Testis (tissue), 2 donors: ENCODE measurements at regions not wholly inside any gene's neighbourhood (a gene's known extent, or its start where the extent isn't known, plus 50 kb on each side); places are given as distances from the start of the nearest gene placed in this dataset.

Experiments used
- DNase-seq: peaks from one replicate; pipeline ENCODE4 v3.0.0-alpha.2; 2019
- H3K27ac ChIP-seq, 2 donors: fragments of 200-600 bp; sonication (generic); one replicate each; pipeline ENCODE4 v1.5.1; 2019
- H3K27me3 ChIP-seq: fragments of 200-600 bp; sonication (generic); one replicate; pipeline ENCODE4 v1.5.1; 2019
- H3K36me3 ChIP-seq: fragments of 200-600 bp; sonication (generic); one replicate; pipeline ENCODE4 v1.5.1; 2017; ENCODE audit warnings: low read depth; ENCODE audit errors: missing control alignments
- H3K4me1 ChIP-seq: fragments of 200-600 bp; sonication (generic); one replicate; pipeline ENCODE4 v1.5.1; 2019
- H3K4me3 ChIP-seq, 2 donors: fragments of 200-600 bp; sonication (generic); one replicate each; pipeline ENCODE4 v1.5.1; 2017 to 2019
- H3K9me3 ChIP-seq: fragments of 200-600 bp; sonication (generic); one replicate; pipeline ENCODE4 v1.5.1; 2017
- POLR2A ChIP-seq: fragments of 450-650 bp; IDR thresholded peaks from one replicate; pipeline ENCODE4 v1.6.1; 2017; ENCODE audit warnings: antibody characterized with exemption, mild to moderate bottlenecking, moderate library complexity
- WGBS, 2 donors: methylation state at CpG; one replicate each; pipeline ENCODE4 v1.1.5; 2018; 5-methylcytosine and 5-hydroxymethylcytosine counted together
- intact Hi-C: fragments of 100-400 bp; cut with DNase I; formaldehyde crosslinking; loops from one replicate; pipeline ENCODE4 v1.15.1; 2023; ENCODE audit warnings: low total_unique reads
- TF ChIP-seq, protein P1 (sequence below), 3 experiments: fragments of 450-650 bp in 2 of 3; fragments of 200-600 bp in 1 of 3; sonication (generic) in 1 of 3; IDR thresholded peaks; one replicate each; pipeline ENCODE4 v1.5.1; 2016 to 2019; ENCODE audit warnings: antibody characterized with exemption in 3 of 3, mild to moderate bottlenecking in 2 of 3, moderate library complexity in 1 of 3

DNA sequence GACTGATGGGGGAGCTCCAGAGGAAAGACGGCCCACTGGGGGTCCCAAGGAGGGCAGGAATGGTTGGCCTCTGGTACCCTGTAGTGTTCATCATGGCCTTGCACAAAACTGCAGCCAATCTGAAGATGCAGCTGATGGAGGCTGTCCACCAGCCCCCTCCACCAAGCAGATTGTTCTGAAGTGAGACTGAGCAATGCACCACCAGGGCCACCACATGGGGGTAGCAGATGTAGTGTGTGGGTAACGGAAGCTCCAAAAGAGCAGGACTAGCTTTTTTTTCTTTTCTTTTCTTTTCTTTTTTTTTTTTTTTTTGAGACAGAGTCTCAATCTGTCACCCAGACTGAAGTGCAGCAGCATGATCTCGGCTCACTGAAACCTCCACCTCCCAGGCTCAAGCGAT, 181.0 kb upstream of the MYLIP start:
- no peak for TF ChIP-seq POLR2A
- TF ChIP-seq, protein P1, sequence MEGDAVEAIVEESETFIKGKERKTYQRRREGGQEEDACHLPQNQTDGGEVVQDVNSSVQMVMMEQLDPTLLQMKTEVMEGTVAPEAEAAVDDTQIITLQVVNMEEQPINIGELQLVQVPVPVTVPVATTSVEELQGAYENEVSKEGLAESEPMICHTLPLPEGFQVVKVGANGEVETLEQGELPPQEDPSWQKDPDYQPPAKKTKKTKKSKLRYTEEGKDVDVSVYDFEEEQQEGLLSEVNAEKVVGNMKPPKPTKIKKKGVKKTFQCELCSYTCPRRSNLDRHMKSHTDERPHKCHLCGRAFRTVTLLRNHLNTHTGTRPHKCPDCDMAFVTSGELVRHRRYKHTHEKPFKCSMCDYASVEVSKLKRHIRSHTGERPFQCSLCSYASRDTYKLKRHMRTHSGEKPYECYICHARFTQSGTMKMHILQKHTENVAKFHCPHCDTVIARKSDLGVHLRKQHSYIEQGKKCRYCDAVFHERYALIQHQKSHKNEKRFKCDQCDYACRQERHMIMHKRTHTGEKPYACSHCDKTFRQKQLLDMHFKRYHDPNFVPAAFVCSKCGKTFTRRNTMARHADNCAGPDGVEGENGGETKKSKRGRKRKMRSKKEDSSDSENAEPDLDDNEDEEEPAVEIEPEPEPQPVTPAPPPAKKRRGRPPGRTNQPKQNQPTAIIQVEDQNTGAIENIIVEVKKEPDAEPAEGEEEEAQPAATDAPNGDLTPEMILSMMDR (IDR thresholded peaks at IDR 0.05): no peak
- intact Hi-C loops: no loop called here
- H3K36me3 ChIP-seq: no peaks in the 10 kb centered on the region
- H3K9me3 ChIP-seq: no peaks in the 10 kb centered on the region
- DNase-seq: no peak
- H3K27me3 ChIP-seq: no peaks in the 10 kb centered on the region
- 95 to 96% methylated on average over 4 of the region's 4 CpGs for WGBS, 2 donors
- no peak overlapping the region for H3K27ac ChIP-seq
- peaks cover under 1% of the 10 kb centered on the region for H3K4me1 ChIP-seq
- H3K4me3 ChIP-seq: no peak overlapping the region

DNA sequence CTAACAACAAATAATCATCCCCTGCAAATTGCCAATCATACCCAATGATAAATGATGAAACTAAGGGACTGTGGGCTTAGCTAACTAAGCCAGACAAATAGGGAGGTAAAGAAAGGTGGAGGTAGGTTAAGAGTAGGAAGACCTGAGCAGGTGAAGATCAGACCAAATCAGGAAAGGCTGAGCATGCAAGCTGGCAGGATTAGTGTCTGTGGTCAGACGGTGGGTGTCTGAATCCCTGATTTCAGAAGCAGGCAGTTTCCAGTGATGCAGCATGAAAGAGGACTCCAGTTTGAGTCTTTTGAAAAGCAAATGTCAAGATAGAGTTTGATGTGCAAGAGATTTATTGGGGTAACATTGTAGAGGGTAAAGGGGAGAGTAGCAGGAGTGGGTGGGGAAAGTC, 181.4 kb upstream of the MYLIP start:
- no peaks in the 10 kb centered on the region for H3K27me3 ChIP-seq
- H3K27ac ChIP-seq: no peak overlapping the region
- no peaks in the 10 kb centered on the region for H3K4me1 ChIP-seq
- 83 to 95% methylated on average over 1 of the region's 1 CpG for WGBS, 2 donors
- no peak overlapping the region for H3K4me3 ChIP-seq
- intact Hi-C loops: no loop called here
- no peaks in the 10 kb centered on the region for H3K9me3 ChIP-seq
- no peak for DNase-seq
- H3K36me3 ChIP-seq: no peaks in the 10 kb centered on the region
- TF ChIP-seq, protein P1 (IDR thresholded peaks at IDR 0.05): no peak
- TF ChIP-seq POLR2A: no peak

DNA sequence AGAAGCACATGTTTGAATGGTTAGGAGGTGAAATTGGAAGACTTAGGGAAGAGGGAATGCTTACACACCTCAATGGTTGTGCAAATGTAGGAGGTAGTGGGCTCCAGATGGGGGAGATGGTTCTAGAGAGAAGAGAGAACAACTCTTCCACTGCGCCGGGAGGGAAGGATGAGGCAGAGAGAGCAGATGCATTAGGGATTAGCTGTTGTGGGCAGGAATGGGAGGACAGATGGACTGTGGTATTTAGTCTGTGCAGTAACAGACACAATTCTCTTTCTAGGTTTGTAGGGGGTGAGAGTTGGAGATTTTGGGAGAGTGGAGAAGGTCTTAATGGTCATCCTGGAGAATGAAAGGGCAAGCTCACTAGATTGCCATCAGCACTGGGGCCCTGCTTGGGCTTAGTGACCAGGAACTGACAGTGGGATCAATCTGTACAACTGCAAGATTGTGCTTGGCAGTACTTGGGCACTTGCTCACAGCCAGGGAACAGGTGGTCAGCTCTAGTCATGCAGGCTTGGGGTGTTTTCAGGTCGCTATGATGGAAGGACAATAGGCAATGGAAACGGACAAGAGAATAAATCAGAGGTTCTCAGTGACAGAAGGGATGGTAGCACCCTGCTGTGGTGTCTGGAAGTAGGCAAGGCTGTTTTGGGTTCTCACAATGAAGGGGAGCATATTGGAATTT, 182.0 kb upstream of the MYLIP start:
- Histone ChIP-seq H3K4me3 (no peak overlapping the region), H3K36me3 (no peaks in the 10 kb centered on the region), H3K4me1 (no peaks in the 10 kb centered on the region), H3K27me3 (no peaks in the 10 kb centered on the region), H3K27ac (no peak overlapping the region), H3K9me3 (no peaks in the 10 kb centered on the region)
- DNase-seq: no peak
- WGBS, 2 donors: 96 to 97% methylated on average over 4 of the region's 4 CpGs
- TF ChIP-seq, protein P1 (IDR thresholded peaks at IDR 0.05): no peak
- TF ChIP-seq POLR2A: no peak
- intact Hi-C loops: no loop called here

DNA sequence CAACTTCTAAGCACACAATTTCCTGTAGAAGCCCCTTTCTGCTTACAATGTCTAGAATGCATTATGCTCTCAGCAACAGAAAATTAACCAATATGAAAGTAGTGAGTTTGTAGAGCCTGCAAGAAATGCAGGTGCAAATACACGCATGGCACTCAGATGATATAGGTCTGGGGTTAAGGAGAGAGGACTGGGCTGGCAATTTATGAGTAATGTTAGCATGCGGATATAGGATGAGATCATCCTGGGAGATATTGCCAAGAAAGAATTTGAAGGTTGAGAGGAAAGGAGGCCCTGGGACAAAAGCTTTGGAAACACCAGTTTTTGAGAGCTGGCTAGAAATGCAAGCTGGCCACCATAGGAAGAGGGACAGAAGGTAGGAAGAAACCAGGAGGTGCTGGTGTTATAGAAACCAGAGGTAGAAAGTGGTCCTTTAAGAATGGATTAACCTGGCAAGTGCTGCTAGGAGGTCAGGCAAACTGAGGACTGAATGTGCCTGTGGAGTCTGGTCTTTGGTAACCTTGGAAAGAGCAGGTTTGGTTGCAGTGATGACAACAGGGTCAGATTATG, 183.2 kb upstream of the MYLIP start:
- Histone ChIP-seq H3K27me3 (no peaks in the 10 kb centered on the region), H3K36me3 (no peaks in the 10 kb centered on the region), H3K4me1 (no peaks in the 10 kb centered on the region), H3K27ac (no peak overlapping the region), H3K4me3 (no peak overlapping the region), H3K9me3 (no peaks in the 10 kb centered on the region)
- TF ChIP-seq POLR2A: no peak
- TF ChIP-seq, protein P1 (IDR thresholded peaks at IDR 0.05): no peak
- no peak for DNase-seq
- intact Hi-C loops: no loop called here
- 58 to 72% methylated on average over 2 of the region's 2 CpGs for WGBS, 2 donors

DNA sequence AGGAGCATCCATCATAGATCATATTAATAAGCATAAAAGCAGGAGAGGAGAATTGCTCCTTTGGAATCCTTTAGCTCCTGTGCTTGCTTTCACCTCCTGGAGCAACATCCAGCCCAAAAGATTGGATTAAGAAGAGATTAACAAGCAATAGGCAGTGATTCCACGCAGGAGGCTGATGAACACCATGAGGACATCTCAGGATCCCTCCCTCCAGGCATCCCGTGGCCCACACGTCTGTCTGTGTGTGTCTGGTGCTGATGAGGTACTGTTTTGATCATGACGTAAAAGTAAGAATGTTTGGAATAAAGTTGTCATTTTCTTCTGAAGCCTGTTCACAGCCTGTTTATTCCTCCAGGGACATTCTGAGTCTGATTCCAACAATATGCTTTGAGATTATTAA, 185.5 kb upstream of the MYLIP start:
- WGBS, 2 donors: 86 to 93% methylated on average over 3 to 4 of the region's 4 CpGs
- H3K36me3 ChIP-seq: no peaks in the 10 kb centered on the region
- no peaks in the 10 kb centered on the region for H3K9me3 ChIP-seq
- no peaks in the 10 kb centered on the region for H3K27me3 ChIP-seq
- H3K4me3 ChIP-seq: no peak overlapping the region
- no peaks in the 10 kb centered on the region for H3K4me1 ChIP-seq
- H3K27ac ChIP-seq: no peak overlapping the region
- TF ChIP-seq POLR2A: no peak
- TF ChIP-seq, protein P1 (IDR thresholded peaks at IDR 0.05): no peak
- intact Hi-C loops: no loop called here
- no peak for DNase-seq
